Tibial artery (tissue), 4 donors: ENCODE measurements at regions not wholly inside any gene's neighbourhood (a gene's known extent, or its start where the extent isn't known, plus 50 kb on each side); places are given as distances from the start of the nearest gene placed in this dataset.

Experiments
- DNase-seq, 2 donors: peaks; one replicate each; pipeline ENCODE4 v3.0.0-alpha.2; 2019
- H3K27ac ChIP-seq, 2 donors: fragments of 200-600 bp; sonication (generic) in 1 of 2; 1 replicate in 1 of 2; 2 replicates in 1 of 2; pipeline ENCODE4 v1.5.1; 2018 to 2019; ENCODE audit warnings: mild to moderate bottlenecking in 1 of 2
- H3K27me3 ChIP-seq, 2 donors: fragments of 200-600 bp; sonication (generic) in 1 of 2; one replicate each; pipeline versions ENCODE4 v1.5.1 to v1.6.0; 2016 to 2019
- H3K36me3 ChIP-seq, 3 donors: fragments of 200-600 bp; sonication (generic) in 2 of 3; one replicate each; pipeline ENCODE4 v1.5.1; 2016 to 2019; ENCODE audit warnings: mild to moderate bottlenecking in 2 of 3
- H3K4me1 ChIP-seq, 4 donors: fragments of 200-600 bp; sonication (generic) in 2 of 4; 1 replicate in 3 of 4; 2 replicates in 1 of 4; pipeline ENCODE4 v1.5.1; 2016 to 2019
- H3K4me3 ChIP-seq, 2 donors: fragments of 200-600 bp; sonication (generic) in 1 of 2; 1 replicate in 1 of 2; 2 replicates in 1 of 2; pipeline ENCODE4 v1.5.1; 2018 to 2019; ENCODE audit warnings: mild to moderate bottlenecking in 2 of 2
- H3K9me3 ChIP-seq, 3 donors: fragments of 200-600 bp; sonication (generic) in 1 of 3; one replicate each; pipeline ENCODE4 v1.5.1; 2016 to 2019
- CTCF ChIP-seq, 2 experiments: fragments of 200-600 bp in 1 of 2; fragments of 450-650 bp in 1 of 2; IDR thresholded peaks; one replicate each; pipeline ENCODE4 v1.5.1; 2017 to 2019; ENCODE audit warnings: antibody characterized with exemption in 2 of 2, mild to moderate bottlenecking in 1 of 2, moderate library complexity in 1 of 2
- intact Hi-C: fragments of 100-400 bp; cut with DNase I; formaldehyde crosslinking; loops from one replicate; pipeline ENCODE4 v1.15.0; 2023; ENCODE audit warnings: low total_unique reads

GRCh38 chr2:133970641-133971040 is 283.2 kb upstream of the MGAT5 start:
- Histone ChIP-seq H3K27me3 (no peaks in the 10 kb centered on the region), H3K9me3 (no peaks in the 10 kb centered on the region), H3K4me3 (no peak overlapping the region), H3K27ac (no peak overlapping the region), H3K36me3 (no peaks in the 10 kb centered on the region), H3K4me1 (peaks cover 0 to 24% (median 7%) of the 10 kb centered on the region in 4 donors)
- no peak for DNase-seq
- intact Hi-C loops = no loop called here
- no peak for TF ChIP-seq CTCF (IDR thresholded peaks at IDR 0.05)

GRCh38 chr2:133972297-133972696 is 281.6 kb upstream of the MGAT5 start:
- H3K27me3 ChIP-seq = no peaks in the 10 kb centered on the region
- no peaks in the 10 kb centered on the region for H3K9me3 ChIP-seq
- no peak for TF ChIP-seq CTCF (IDR thresholded peaks at IDR 0.05)
- no peak overlapping the region for H3K4me3 ChIP-seq
- H3K27ac ChIP-seq = no peak overlapping the region
- DNase-seq = no peak
- no peaks in the 10 kb centered on the region for H3K36me3 ChIP-seq
- intact Hi-C loops = no loop called here
- H3K4me1 ChIP-seq = peaks cover 0 to 29% (median 7%) of the 10 kb centered on the region in 4 donors

GRCh38 chr2:133972786-133973185 is 281.1 kb upstream of the MGAT5 start:
- Histone ChIP-seq H3K27ac (no peak overlapping the region), H3K4me1 (peaks cover 0 to 29% (median 7%) of the 10 kb centered on the region in 4 donors), H3K4me3 (no peak overlapping the region), H3K36me3 (no peaks in the 10 kb centered on the region), H3K27me3 (no peaks in the 10 kb centered on the region), H3K9me3 (no peaks in the 10 kb centered on the region)
- intact Hi-C loops = no loop called here
- peak in 1 of 2 donors; percentile 36 for DNase-seq
- no peak for TF ChIP-seq CTCF (IDR thresholded peaks at IDR 0.05)

- no peak for TF ChIP-seq CTCF (IDR thresholded peaks at IDR 0.05)
- no peaks in the 10 kb centered on the region for H3K27me3 ChIP-seq
- H3K4me3 ChIP-seq = no peak overlapping the region
- intact Hi-C loops = no loop called here
- H3K27ac ChIP-seq = no peak overlapping the region
- H3K36me3 ChIP-seq = no peaks in the 10 kb centered on the region
- no peak for DNase-seq
- no peaks in the 10 kb centered on the region for H3K9me3 ChIP-seq
- H3K4me1 ChIP-seq = peaks cover 0 to 29% (median 7%) of the 10 kb centered on the region in 4 donors
These were observed 279.5 kb upstream of the MGAT5 start for GRCh38 chr2:133974353-133974752.

- no peak overlapping the region for H3K27ac ChIP-seq
- peaks cover 0 to 29% (median 7%) of the 10 kb centered on the region in 4 donors for H3K4me1 ChIP-seq
- no peaks in the 10 kb centered on the region for H3K9me3 ChIP-seq
- no peak overlapping the region for H3K4me3 ChIP-seq
- no peak for TF ChIP-seq CTCF (IDR thresholded peaks at IDR 0.05)
- no peaks in the 10 kb centered on the region for H3K36me3 ChIP-seq
- intact Hi-C loops = no loop called here
- DNase-seq = no peak
- H3K27me3 ChIP-seq = no peaks in the 10 kb centered on the region
These were observed 278.7 kb upstream of the MGAT5 start for GRCh38 chr2:133975135-133975534.
